ENCODE measurements at regions not wholly inside any gene's neighbourhood (a gene's known extent, or its start where the extent isn't known, plus 50 kb on each side); places are given as distances from the start of the nearest gene placed in this dataset.

DNA sequence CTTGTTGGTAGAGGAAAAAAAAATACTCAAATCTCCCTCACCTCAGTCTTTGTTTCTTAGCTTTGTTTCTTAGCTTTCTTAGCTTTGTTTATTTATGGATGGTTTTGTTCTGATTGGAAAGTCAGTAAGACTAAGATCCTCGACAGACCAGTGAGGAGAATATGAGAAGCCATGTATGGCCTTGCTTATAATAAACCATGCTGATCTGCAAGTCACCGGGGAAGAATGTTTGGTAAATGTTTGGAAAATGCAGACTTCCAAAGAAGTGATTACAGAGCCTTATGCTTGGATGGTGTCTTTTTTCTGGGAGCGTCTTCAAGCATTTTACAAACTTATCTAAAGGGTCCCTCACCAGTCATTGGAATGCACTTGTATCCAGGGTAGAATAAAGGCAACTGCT lies 90.1 kb upstream of the NOCT start:
- H3K4me1 ChIP-seq (ENCODE audit: insufficient read depth, low read length) = no peaks in the 10 kb centered on the region
- H3K4me3 ChIP-seq (ENCODE audit: low read length) = no peak overlapping the region
- no peaks in the 10 kb centered on the region for H3K9me3 ChIP-seq (ENCODE audit: insufficient read depth, low read depth, low read length)
- H3K9ac ChIP-seq (ENCODE audit: low read depth, low read length) = no peak overlapping the region
- no peaks in the 10 kb centered on the region for H3K27me3 ChIP-seq (ENCODE audit: insufficient read depth, low read length)
- no peaks in the 10 kb centered on the region for H3K36me3 ChIP-seq (ENCODE audit: insufficient read depth, low read length)
- 92% methylated on average over 3 of the region's 3 CpGs for WGBS
- no peak overlapping the region for H3K27ac ChIP-seq (ENCODE audit: low read depth, low read length)

- Histone ChIP-seq H3K9me3 (ENCODE audit: insufficient read depth, low read depth, low read length) (no peaks in the 10 kb centered on the region), H3K4me3 (ENCODE audit: low read length) (no peak overlapping the region), H3K9ac (ENCODE audit: low read depth, low read length) (no peak overlapping the region), H3K4me1 (ENCODE audit: insufficient read depth, low read length) (peaks cover 7% of the 10 kb centered on the region), H3K27me3 (ENCODE audit: insufficient read depth, low read length) (no peaks in the 10 kb centered on the region), H3K36me3 (ENCODE audit: insufficient read depth, low read length) (no peaks in the 10 kb centered on the region), H3K27ac (ENCODE audit: low read depth, low read length) (no peak overlapping the region)
- 36% methylated on average over 26 of the region's 27 CpGs for WGBS
These were observed 96.3 kb upstream of the NOCT start for GRCh38 chr4:138919094-138919936.

DNA sequence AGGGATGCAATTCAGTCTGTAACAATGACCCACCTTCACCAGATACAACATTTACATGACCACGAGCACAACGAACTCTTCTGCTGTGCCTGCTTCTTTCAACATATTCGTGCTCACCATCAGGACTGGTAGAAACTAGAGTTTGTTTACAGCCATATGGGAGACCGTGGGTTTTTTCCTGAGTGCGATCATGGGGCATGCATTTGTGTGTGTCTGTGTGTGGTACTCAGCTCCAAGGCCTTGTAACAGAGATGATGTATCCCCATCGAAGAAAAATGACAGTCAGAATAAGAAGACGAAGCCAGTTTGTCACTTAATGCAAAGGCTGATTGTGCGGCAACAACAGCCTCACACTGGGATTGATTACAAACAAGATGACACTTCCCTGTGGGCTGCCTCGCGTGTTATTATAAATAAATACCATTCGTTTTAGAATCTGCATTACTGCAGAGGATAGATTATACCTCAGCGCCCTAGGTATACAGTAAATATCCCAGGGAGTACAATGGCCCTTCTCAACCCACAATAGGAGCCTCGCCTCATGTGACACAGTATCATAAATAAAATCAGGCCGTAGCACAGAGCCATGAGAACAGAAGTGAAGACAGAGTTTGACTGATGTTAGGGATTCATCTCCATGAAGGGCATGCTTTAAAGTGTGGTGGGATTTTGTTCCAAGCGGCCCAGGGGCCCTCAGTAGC lies 97.3 kb upstream of the NOCT start:
- no peak overlapping the region for H3K9ac ChIP-seq (ENCODE audit: low read depth, low read length)
- no peak overlapping the region for H3K27ac ChIP-seq (ENCODE audit: low read depth, low read length)
- H3K27me3 ChIP-seq (ENCODE audit: insufficient read depth, low read length) = no peaks in the 10 kb centered on the region
- 91% methylated on average over 15 of the region's 15 CpGs for WGBS
- no peak overlapping the region for H3K4me3 ChIP-seq (ENCODE audit: low read length)
- no peaks in the 10 kb centered on the region for H3K36me3 ChIP-seq (ENCODE audit: insufficient read depth, low read length)
- H3K4me1 ChIP-seq (ENCODE audit: insufficient read depth, low read length) = peaks cover 7% of the 10 kb centered on the region
- no peaks in the 10 kb centered on the region for H3K9me3 ChIP-seq (ENCODE audit: insufficient read depth, low read depth, low read length)

DNA sequence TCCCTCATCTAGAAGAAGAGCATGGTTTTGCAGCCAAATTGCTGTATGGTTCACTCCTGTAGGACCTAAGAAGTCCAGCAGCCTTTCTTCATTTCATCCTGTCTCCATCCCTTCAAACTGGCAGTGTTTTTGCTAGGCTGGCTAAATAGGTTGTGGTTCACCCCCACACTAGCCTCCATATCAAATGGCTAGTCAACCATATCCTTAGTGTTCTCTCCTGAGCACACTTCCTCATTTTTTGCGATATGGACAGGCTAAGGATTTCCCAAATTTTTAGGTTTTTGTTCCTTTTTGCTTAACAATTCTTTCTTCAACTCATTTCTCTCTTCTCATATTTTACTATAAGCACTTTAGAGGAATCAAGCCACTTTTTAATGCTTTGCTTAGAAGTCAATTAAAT lies 98.8 kb upstream of the NOCT start:
- WGBS = 98% methylated on average over 1 of the region's 1 CpG

GRCh38 chr4:138915756-138916155 lies 99.8 kb upstream of the NOCT start:
- H3K36me3 ChIP-seq (ENCODE audit: insufficient read depth, low read length) = no peaks in the 10 kb centered on the region
- no peak overlapping the region for H3K9ac ChIP-seq (ENCODE audit: low read depth, low read length)
- no peaks in the 10 kb centered on the region for H3K27me3 ChIP-seq (ENCODE audit: insufficient read depth, low read length)
- H3K27ac ChIP-seq (ENCODE audit: low read depth, low read length) = no peak overlapping the region
- no peak overlapping the region for H3K4me3 ChIP-seq (ENCODE audit: low read length)
- H3K9me3 ChIP-seq (ENCODE audit: insufficient read depth, low read depth, low read length) = no peaks in the 10 kb centered on the region
- peaks cover 16% of the 10 kb centered on the region for H3K4me1 ChIP-seq (ENCODE audit: insufficient read depth, low read length)

More for the DNA sequence above, 98.8 kb upstream of the NOCT start:
- Histone ChIP-seq H3K4me3 (ENCODE audit: low read length) (no peak overlapping the region), H3K9me3 (ENCODE audit: insufficient read depth, low read depth, low read length) (no peaks in the 10 kb centered on the region), H3K36me3 (ENCODE audit: insufficient read depth, low read length) (no peaks in the 10 kb centered on the region), H3K27ac (ENCODE audit: low read depth, low read length) (no peak overlapping the region), H3K9ac (ENCODE audit: low read depth, low read length) (no peak overlapping the region), H3K27me3 (ENCODE audit: insufficient read depth, low read length) (no peaks in the 10 kb centered on the region), H3K4me1 (ENCODE audit: insufficient read depth, low read length) (peaks cover 7% of the 10 kb centered on the region)

DNA sequence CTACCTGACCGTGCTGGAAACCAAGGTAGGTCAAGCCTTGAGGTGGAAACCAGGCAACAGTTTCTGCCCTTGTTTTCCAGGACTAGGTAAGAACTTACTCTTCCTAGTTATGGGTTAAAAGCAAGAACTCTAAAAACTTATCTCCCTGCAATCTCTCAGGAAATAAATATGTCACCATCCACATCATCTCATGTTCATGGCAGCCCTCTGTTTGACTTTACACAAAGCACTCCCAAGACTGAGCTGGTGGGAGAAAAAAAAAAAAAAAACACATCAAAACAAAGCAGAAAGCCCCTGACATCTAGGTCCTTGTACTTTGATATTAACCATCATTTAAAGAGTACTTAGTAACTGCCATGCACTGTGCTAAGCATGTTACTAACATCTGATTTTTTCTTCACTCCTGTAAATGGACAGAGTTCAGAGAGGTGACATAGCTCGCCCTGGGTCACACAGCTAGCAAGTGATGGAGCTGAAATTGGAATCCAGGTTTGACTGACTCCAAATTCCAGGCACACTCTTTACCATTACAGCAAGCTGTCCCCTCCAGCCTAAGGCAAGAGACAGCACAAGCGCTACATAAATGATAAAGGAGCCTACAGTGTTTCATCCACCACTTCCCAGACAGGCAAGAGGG lies 102.8 kb upstream of the NOCT start:
- H3K4me3 ChIP-seq (ENCODE audit: low read length) = no peak overlapping the region
- WGBS = 69% methylated on average over 3 of the region's 3 CpGs
- H3K9me3 ChIP-seq (ENCODE audit: insufficient read depth, low read depth, low read length) = no peaks in the 10 kb centered on the region
- H3K4me1 ChIP-seq (ENCODE audit: insufficient read depth, low read length) = peaks cover 26% of the 10 kb centered on the region
- no peaks in the 10 kb centered on the region for H3K36me3 ChIP-seq (ENCODE audit: insufficient read depth, low read length)
- no peaks in the 10 kb centered on the region for H3K27me3 ChIP-seq (ENCODE audit: insufficient read depth, low read length)
- no peak overlapping the region for H3K27ac ChIP-seq (ENCODE audit: low read depth, low read length)
- no peak overlapping the region for H3K9ac ChIP-seq (ENCODE audit: low read depth, low read length)

DNA sequence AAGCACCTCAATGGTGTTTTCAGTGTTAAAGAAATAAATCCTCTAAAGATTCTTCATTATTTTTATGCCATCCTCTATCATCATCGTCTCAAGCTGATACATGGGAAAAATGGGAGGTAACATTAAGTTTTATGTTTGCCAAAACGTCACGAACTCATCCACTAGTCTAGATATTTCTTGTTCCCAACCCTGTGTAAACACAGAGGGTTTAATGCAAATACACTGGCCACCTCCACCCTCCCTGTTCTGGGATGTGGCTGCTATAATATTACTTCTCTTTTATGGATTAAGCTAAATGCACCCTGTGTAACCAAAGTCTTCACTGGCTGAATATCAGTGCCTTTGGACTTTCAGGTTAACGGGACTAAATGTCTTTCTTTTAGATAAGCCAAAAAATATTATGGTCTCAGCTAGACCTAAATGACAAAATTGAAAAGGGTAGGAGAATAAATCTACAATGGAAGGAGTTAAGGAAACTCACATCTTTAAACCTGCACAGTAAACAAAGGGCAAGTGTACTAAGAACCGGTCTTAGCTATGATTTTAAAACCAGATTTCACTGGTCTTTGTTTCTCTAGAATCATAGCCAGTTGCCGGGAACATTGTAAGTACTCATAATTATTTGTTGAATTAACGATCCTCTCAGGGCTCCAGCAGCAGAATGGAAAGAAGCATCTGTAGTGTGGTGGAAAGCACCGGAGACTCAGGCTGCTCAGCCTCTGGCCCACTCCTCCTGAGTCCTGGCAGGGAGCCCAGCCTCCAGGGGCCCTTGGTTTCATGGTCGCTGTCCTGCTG lies 103.5 kb upstream of the NOCT start:
- H3K27ac ChIP-seq (ENCODE audit: low read depth, low read length) = no peak overlapping the region
- H3K4me1 ChIP-seq (ENCODE audit: insufficient read depth, low read length) = peaks cover 26% of the 10 kb centered on the region
- H3K9me3 ChIP-seq (ENCODE audit: insufficient read depth, low read depth, low read length) = no peaks in the 10 kb centered on the region
- no peak overlapping the region for H3K9ac ChIP-seq (ENCODE audit: low read depth, low read length)
- 94% methylated on average over 8 of the region's 9 CpGs for WGBS
- no peak overlapping the region for H3K4me3 ChIP-seq (ENCODE audit: low read length)
- H3K36me3 ChIP-seq (ENCODE audit: insufficient read depth, low read length) = no peaks in the 10 kb centered on the region
- H3K27me3 ChIP-seq (ENCODE audit: insufficient read depth, low read length) = no peaks in the 10 kb centered on the region

GRCh38 chr4:138910914-138911336 lies 104.7 kb upstream of the NOCT start:
- Histone ChIP-seq H3K27ac (ENCODE audit: low read depth, low read length) (peak overlapping the region; percentile 74), H3K9ac (ENCODE audit: low read depth, low read length) (peak overlapping the region; percentile 56)
- WGBS = 42% methylated on average over 12 of the region's 12 CpGs

GRCh38 chr4:138910195-138910913 lies 105.2 kb upstream of the NOCT start:
- Histone ChIP-seq H3K27me3 (ENCODE audit: insufficient read depth, low read length) (no peaks in the 10 kb centered on the region), H3K9me3 (ENCODE audit: insufficient read depth, low read depth, low read length) (no peaks in the 10 kb centered on the region), H3K9ac (ENCODE audit: low read depth, low read length) (no peak overlapping the region; the same call in 1 of the 2 replicates), H3K36me3 (ENCODE audit: insufficient read depth, low read length) (no peaks in the 10 kb centered on the region), H3K4me3 (ENCODE audit: low read length) (no peak overlapping the region), H3K4me1 (ENCODE audit: insufficient read depth, low read length) (peaks cover 26% of the 10 kb centered on the region), H3K27ac (ENCODE audit: low read depth, low read length) (peak overlapping the region; percentile 61; the same call in 1 of the 2 replicates)
- WGBS = 82% methylated on average over 5 of the region's 6 CpGs

More at GRCh38 chr4:138910914-138911336, 104.7 kb upstream of the NOCT start:
- no peaks in the 10 kb centered on the region for H3K36me3 ChIP-seq (ENCODE audit: insufficient read depth, low read length)
- H3K4me3 ChIP-seq (ENCODE audit: low read length) = no peak overlapping the region
- H3K4me1 ChIP-seq (ENCODE audit: insufficient read depth, low read length) = peaks cover 26% of the 10 kb centered on the region
- no peaks in the 10 kb centered on the region for H3K27me3 ChIP-seq (ENCODE audit: insufficient read depth, low read length)
- H3K9me3 ChIP-seq (ENCODE audit: insufficient read depth, low read depth, low read length) = no peaks in the 10 kb centered on the region

- Histone ChIP-seq H3K9ac (ENCODE audit: low read depth, low read length) (no peak overlapping the region), H3K27ac (ENCODE audit: low read depth, low read length) (peak overlapping the region; percentile 61; the same call in 1 of the 2 replicates), H3K9me3 (ENCODE audit: insufficient read depth, low read depth, low read length) (no peaks in the 10 kb centered on the region), H3K36me3 (ENCODE audit: insufficient read depth, low read length) (no peaks in the 10 kb centered on the region), H3K4me3 (ENCODE audit: low read length) (no peak overlapping the region), H3K27me3 (ENCODE audit: insufficient read depth, low read length) (no peaks in the 10 kb centered on the region), H3K4me1 (ENCODE audit: insufficient read depth, low read length) (peaks cover 23% of the 10 kb centered on the region)
- WGBS = 75% methylated on average over 4 of the region's 4 CpGs
These were observed 106.0 kb upstream of the NOCT start for GRCh38 chr4:138909587-138909986.
